ENCODE measurements at regions not wholly inside any gene's neighbourhood (a gene's known extent, or its start where the extent isn't known, plus 50 kb on each side); places are given as distances from the start of the nearest gene placed in this dataset.

DNA sequence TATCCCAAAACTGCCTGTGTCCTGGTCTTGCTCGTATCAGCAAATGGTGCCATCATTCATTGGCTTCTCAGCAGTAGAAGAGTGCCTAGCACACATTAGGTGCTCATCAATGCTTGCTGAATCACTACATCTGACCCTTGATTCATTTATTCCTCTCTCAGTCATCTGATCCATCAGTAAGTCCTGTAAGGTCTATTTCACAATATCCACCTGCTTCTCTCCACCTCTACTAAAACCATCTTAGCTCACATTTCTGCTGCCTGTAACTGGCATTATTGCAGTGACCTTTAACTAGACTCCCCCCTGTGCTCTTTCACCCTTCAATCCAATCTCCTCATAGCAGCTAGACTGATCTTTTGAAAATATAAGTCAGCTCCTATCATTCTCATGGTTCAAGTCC is 387.6 kb upstream of the SPRED2 start:
- TF ChIP-seq, protein P1, sequence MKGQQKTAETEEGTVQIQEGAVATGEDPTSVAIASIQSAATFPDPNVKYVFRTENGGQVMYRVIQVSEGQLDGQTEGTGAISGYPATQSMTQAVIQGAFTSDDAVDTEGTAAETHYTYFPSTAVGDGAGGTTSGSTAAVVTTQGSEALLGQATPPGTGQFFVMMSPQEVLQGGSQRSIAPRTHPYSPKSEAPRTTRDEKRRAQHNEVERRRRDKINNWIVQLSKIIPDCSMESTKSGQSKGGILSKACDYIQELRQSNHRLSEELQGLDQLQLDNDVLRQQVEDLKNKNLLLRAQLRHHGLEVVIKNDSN (IDR thresholded peaks at IDR 0.05), result no peak

DNA sequence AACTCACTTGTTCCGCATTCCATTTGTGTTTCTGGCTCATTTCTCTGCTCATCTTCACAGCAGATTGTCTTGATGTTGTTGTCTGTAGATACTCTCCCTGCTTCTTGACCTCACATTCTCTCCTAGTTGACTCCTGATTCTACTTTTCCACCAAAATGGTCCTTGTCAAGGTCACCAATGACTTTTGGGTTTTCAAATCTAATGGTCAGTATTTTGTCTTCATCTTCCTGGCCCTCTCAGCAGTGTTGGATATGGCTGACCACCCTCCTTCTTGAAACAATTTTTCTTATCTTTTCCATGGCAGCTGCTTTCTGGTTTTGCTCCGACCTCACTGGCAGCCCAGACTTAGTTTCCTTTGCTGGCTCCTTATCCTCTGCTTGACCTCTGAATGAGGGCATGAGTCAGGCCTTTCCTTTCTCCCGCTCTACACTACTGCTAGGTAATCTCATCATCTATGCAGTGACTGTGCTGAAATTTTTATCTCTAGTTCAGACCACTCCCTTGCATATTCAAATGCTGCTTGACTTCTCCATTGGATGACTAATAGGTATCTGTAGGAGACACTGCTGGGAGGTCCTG is 386.6 kb upstream of the SPRED2 start:
- TF ChIP-seq FOXM1 (IDR thresholded peaks at IDR 0.05; ENCODE audit: borderline replicate concordance, low read depth) (no peak), YY1 (IDR thresholded peaks at IDR 0.05; ENCODE audit: low read depth) (no peak), ZBTB7A (IDR thresholded peaks at IDR 0.05; ENCODE audit: low read depth) (no peak), TAF1 (IDR thresholded peaks at IDR 0.05; ENCODE audit: low read depth) (no peak), EP300 (IDR thresholded peaks at IDR 0.05; ENCODE audit: borderline replicate concordance) (no peak), NFIC (IDR thresholded peaks at IDR 0.05) (no peak), CREB1 (IDR thresholded peaks at IDR 0.05; ENCODE audit: low read depth) (no peak), TEAD4 (IDR thresholded peaks at IDR 0.05) (no peak), CEBPB (IDR thresholded peaks at IDR 0.05) (no peak), EGR1 (IDR thresholded peaks at IDR 0.05) (no peak), TCF12 (IDR thresholded peaks at IDR 0.05; ENCODE audit: low read depth) (no peak), RAD21 (IDR thresholded peaks at IDR 0.05; ENCODE audit: low read depth) (no peak)
- TF ChIP-seq, protein P2, sequence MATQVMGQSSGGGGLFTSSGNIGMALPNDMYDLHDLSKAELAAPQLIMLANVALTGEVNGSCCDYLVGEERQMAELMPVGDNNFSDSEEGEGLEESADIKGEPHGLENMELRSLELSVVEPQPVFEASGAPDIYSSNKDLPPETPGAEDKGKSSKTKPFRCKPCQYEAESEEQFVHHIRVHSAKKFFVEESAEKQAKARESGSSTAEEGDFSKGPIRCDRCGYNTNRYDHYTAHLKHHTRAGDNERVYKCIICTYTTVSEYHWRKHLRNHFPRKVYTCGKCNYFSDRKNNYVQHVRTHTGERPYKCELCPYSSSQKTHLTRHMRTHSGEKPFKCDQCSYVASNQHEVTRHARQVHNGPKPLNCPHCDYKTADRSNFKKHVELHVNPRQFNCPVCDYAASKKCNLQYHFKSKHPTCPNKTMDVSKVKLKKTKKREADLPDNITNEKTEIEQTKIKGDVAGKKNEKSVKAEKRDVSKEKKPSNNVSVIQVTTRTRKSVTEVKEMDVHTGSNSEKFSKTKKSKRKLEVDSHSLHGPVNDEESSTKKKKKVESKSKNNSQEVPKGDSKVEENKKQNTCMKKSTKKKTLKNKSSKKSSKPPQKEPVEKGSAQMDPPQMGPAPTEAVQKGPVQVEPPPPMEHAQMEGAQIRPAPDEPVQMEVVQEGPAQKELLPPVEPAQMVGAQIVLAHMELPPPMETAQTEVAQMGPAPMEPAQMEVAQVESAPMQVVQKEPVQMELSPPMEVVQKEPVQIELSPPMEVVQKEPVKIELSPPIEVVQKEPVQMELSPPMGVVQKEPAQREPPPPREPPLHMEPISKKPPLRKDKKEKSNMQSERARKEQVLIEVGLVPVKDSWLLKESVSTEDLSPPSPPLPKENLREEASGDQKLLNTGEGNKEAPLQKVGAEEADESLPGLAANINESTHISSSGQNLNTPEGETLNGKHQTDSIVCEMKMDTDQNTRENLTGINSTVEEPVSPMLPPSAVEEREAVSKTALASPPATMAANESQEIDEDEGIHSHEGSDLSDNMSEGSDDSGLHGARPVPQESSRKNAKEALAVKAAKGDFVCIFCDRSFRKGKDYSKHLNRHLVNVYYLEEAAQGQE (IDR thresholded peaks at IDR 0.05; ENCODE audit: low read depth), result no peak
- TF ChIP-seq, protein P1 (IDR thresholded peaks at IDR 0.05), result no peak
- TF ChIP-seq, protein P3, sequence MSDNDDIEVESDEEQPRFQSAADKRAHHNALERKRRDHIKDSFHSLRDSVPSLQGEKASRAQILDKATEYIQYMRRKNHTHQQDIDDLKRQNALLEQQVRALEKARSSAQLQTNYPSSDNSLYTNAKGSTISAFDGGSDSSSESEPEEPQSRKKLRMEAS (IDR thresholded peaks at IDR 0.05), result no peak

DNA sequence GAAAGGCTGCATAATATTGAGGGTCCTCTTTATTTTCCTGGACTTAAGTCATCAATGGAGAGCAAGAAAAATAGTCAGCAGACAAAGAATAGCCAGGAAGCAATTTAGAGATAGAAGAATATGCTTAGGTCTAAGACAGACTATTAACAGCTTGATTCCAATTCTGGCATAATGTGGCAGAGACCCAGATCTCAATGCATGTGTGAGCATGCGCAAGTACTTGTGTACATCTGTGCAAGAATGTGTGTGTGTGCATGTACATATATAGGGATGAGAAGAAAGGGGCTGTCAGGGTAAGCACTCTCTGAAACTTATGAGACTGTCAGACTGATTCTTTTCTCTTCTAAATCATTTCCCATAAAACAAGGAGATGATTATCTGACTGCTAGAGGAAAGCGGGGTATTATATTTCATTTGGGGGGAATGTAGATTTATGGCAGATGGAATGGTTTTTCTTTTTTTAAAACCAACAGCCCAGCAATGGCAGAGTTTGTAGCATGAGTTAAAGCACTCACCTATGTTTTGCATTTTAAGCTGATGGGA is 381.3 kb upstream of the SPRED2 start:
- TF ChIP-seq, protein P2 (IDR thresholded peaks at IDR 0.05; ENCODE audit: low read depth), result no peak
- TF ChIP-seq, protein P3 (IDR thresholded peaks at IDR 0.05), result no peak
- TF ChIP-seq FOXM1 (IDR thresholded peaks at IDR 0.05; ENCODE audit: borderline replicate concordance, low read depth) (no peak), NFIC (IDR thresholded peaks at IDR 0.05) (no peak), YY1 (IDR thresholded peaks at IDR 0.05; ENCODE audit: low read depth) (no peak), ZBTB7A (IDR thresholded peaks at IDR 0.05; ENCODE audit: low read depth) (no peak), RAD21 (IDR thresholded peaks at IDR 0.05; ENCODE audit: low read depth) (no peak), CEBPB (IDR thresholded peaks at IDR 0.05) (no peak), CREB1 (IDR thresholded peaks at IDR 0.05; ENCODE audit: low read depth) (no peak), EGR1 (IDR thresholded peaks at IDR 0.05) (no peak), TAF1 (IDR thresholded peaks at IDR 0.05; ENCODE audit: low read depth) (no peak), EP300 (IDR thresholded peaks at IDR 0.05; ENCODE audit: borderline replicate concordance) (no peak), TEAD4 (IDR thresholded peaks at IDR 0.05) (no peak)
- TF ChIP-seq, protein P1 (IDR thresholded peaks at IDR 0.05), result no peak

DNA sequence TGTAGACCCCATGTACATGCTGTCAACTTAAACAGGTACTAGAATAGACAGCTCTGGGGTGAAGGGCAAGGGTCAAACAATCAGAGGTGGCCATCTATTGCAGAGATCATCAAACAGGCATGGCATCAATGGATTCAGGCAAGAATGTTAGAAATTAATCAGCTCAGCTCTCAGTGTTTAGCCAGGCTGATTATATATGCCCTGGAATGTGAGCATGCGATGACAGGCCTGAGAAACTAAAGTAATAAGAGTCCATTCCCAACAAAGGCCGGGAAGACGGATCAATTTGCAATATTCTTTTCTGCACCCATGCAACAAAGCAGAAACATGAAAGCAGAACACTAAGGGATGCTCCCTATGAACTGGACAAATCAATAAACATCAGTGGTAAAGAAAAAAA is 380.5 kb upstream of the SPRED2 start:
- TF ChIP-seq EGR1 (IDR thresholded peaks at IDR 0.05) (no peak), FOXM1 (IDR thresholded peaks at IDR 0.05; ENCODE audit: borderline replicate concordance, low read depth) (no peak), CEBPB (IDR thresholded peaks at IDR 0.05) (no peak), TAF1 (IDR thresholded peaks at IDR 0.05; ENCODE audit: low read depth) (no peak), CREB1 (IDR thresholded peaks at IDR 0.05; ENCODE audit: low read depth) (no peak), TEAD4 (IDR thresholded peaks at IDR 0.05) (no peak), TCF12 (IDR thresholded peaks at IDR 0.05; ENCODE audit: low read depth) (no peak), NFIC (IDR thresholded peaks at IDR 0.05) (no peak), RAD21 (IDR thresholded peaks at IDR 0.05; ENCODE audit: low read depth) (no peak), ZBTB7A (IDR thresholded peaks at IDR 0.05; ENCODE audit: low read depth) (no peak)
- TF ChIP-seq, protein P2 (IDR thresholded peaks at IDR 0.05; ENCODE audit: low read depth), result no peak
- TF ChIP-seq, protein P3 (IDR thresholded peaks at IDR 0.05), result no peak
